ENCODE measurements at regions not wholly inside any gene's neighbourhood (a gene's known extent, or its start where the extent isn't known, plus 50 kb on each side); places are given as distances from the start of the nearest gene placed in this dataset.

GRCh38 chr12:123064366-123064765 is 83.9 kb downstream of the ARL6IP4 start:
- peaks cover 18% of the 10 kb centered on the region for H3K4me1 Mint-ChIP-seq (ENCODE audit: low read depth)
- no peak overlapping the region for H3K27ac Mint-ChIP-seq
- DNase-seq (ENCODE audit: low spot score): no peak
- H3K27me3 Mint-ChIP-seq (ENCODE audit: low read depth): no peaks in the 10 kb centered on the region
- H3K4me3 Mint-ChIP-seq (ENCODE audit: low read depth): no peak overlapping the region
- H3K36me3 Mint-ChIP-seq (ENCODE audit: low read depth): no peaks in the 10 kb centered on the region
- no peaks in the 10 kb centered on the region for H3K9me3 Mint-ChIP-seq
- intact Hi-C loops (cut with micrococcal nuclease): no loop called here

GRCh38 chr12:123063535-123063934 is 83.1 kb downstream of the ARL6IP4 start:
- Mint-ChIP-seq H3K36me3 (ENCODE audit: low read depth) (no peaks in the 10 kb centered on the region), H3K9me3 (no peaks in the 10 kb centered on the region), H3K27ac (no peak overlapping the region), H3K4me1 (ENCODE audit: low read depth) (peaks cover 18% of the 10 kb centered on the region), H3K27me3 (ENCODE audit: low read depth) (no peaks in the 10 kb centered on the region), H3K4me3 (ENCODE audit: low read depth) (no peak overlapping the region)
- intact Hi-C loops (cut with micrococcal nuclease): no loop called here
- no peak for DNase-seq (ENCODE audit: low spot score)

- H3K27ac Mint-ChIP-seq: peak overlapping the region; percentile 54
- intact Hi-C loops (cut with micrococcal nuclease): no loop called here
- no peaks in the 10 kb centered on the region for H3K9me3 Mint-ChIP-seq
- H3K4me3 Mint-ChIP-seq (ENCODE audit: low read depth): no peak overlapping the region
- peaks cover 18% of the 10 kb centered on the region for H3K4me1 Mint-ChIP-seq (ENCODE audit: low read depth)
- H3K27me3 Mint-ChIP-seq (ENCODE audit: low read depth): no peaks in the 10 kb centered on the region
- no peak for DNase-seq (ENCODE audit: low spot score)
- no peaks in the 10 kb centered on the region for H3K36me3 Mint-ChIP-seq (ENCODE audit: low read depth)
Observed at GRCh38 chr12:123062681-123063486, 82.4 kb downstream of the ARL6IP4 start.

- Mint-ChIP-seq H3K9me3 (no peaks in the 10 kb centered on the region), H3K36me3 (ENCODE audit: low read depth) (no peaks in the 10 kb centered on the region), H3K27me3 (ENCODE audit: low read depth) (no peaks in the 10 kb centered on the region), H3K27ac (no peak overlapping the region), H3K4me1 (ENCODE audit: low read depth) (peaks cover 18% of the 10 kb centered on the region), H3K4me3 (ENCODE audit: low read depth) (no peak overlapping the region)
- DNase-seq (ENCODE audit: low spot score): no peak
- intact Hi-C loops (cut with micrococcal nuclease): no loop called here
Observed at GRCh38 chr12:123061441-123062205, 81.1 kb downstream of the ARL6IP4 start.

- no peak overlapping the region for H3K27ac Mint-ChIP-seq
- no peak for DNase-seq (ENCODE audit: low spot score)
- H3K4me3 Mint-ChIP-seq (ENCODE audit: low read depth): no peak overlapping the region
- H3K36me3 Mint-ChIP-seq (ENCODE audit: low read depth): no peaks in the 10 kb centered on the region
- H3K27me3 Mint-ChIP-seq (ENCODE audit: low read depth): no peaks in the 10 kb centered on the region
- intact Hi-C loops (cut with micrococcal nuclease): no loop called here
- H3K9me3 Mint-ChIP-seq: no peaks in the 10 kb centered on the region
- peaks cover 9% of the 10 kb centered on the region for H3K4me1 Mint-ChIP-seq (ENCODE audit: low read depth)
Observed at GRCh38 chr12:123059500-123059899, 79.0 kb downstream of the ARL6IP4 start.

- Mint-ChIP-seq H3K27me3 (ENCODE audit: low read depth) (no peaks in the 10 kb centered on the region), H3K27ac (no peak overlapping the region), H3K9me3 (no peaks in the 10 kb centered on the region), H3K4me1 (ENCODE audit: low read depth) (peaks cover 9% of the 10 kb centered on the region), H3K4me3 (ENCODE audit: low read depth) (no peak overlapping the region), H3K36me3 (ENCODE audit: low read depth) (no peaks in the 10 kb centered on the region)
- intact Hi-C loops (cut with micrococcal nuclease): no loop called here
- no peak for DNase-seq (ENCODE audit: low spot score)
Observed at GRCh38 chr12:123058980-123059379, 78.5 kb downstream of the ARL6IP4 start.

GRCh38 chr12:123058481-123058880 is 78.0 kb downstream of the ARL6IP4 start:
- Mint-ChIP-seq H3K9me3 (no peaks in the 10 kb centered on the region), H3K27ac (no peak overlapping the region), H3K36me3 (ENCODE audit: low read depth) (no peaks in the 10 kb centered on the region), H3K27me3 (ENCODE audit: low read depth) (no peaks in the 10 kb centered on the region), H3K4me3 (ENCODE audit: low read depth) (no peak overlapping the region), H3K4me1 (ENCODE audit: low read depth) (peaks cover 9% of the 10 kb centered on the region)
- no peak for DNase-seq (ENCODE audit: low spot score)
- intact Hi-C loops (cut with micrococcal nuclease): no loop called here

- intact Hi-C loops (cut with micrococcal nuclease): no loop called here
- H3K9me3 Mint-ChIP-seq: no peaks in the 10 kb centered on the region
- H3K36me3 Mint-ChIP-seq (ENCODE audit: low read depth): no peaks in the 10 kb centered on the region
- no peak overlapping the region for H3K4me3 Mint-ChIP-seq (ENCODE audit: low read depth)
- peaks cover 8% of the 10 kb centered on the region for H3K4me1 Mint-ChIP-seq (ENCODE audit: low read depth)
- H3K27me3 Mint-ChIP-seq (ENCODE audit: low read depth): no peaks in the 10 kb centered on the region
- no peak for DNase-seq (ENCODE audit: low spot score)
- H3K27ac Mint-ChIP-seq: no peak overlapping the region
Observed at GRCh38 chr12:123057513-123058265, 77.2 kb downstream of the ARL6IP4 start.

- intact Hi-C loops (cut with micrococcal nuclease): no loop called here
- Mint-ChIP-seq H3K9me3 (no peaks in the 10 kb centered on the region), H3K27me3 (ENCODE audit: low read depth) (no peaks in the 10 kb centered on the region), H3K27ac (no peak overlapping the region), H3K4me3 (ENCODE audit: low read depth) (no peak overlapping the region), H3K4me1 (ENCODE audit: low read depth) (peaks cover 4% of the 10 kb centered on the region), H3K36me3 (ENCODE audit: low read depth) (no peaks in the 10 kb centered on the region)
- no peak for DNase-seq (ENCODE audit: low spot score)
Observed at GRCh38 chr12:123056709-123057108, 76.2 kb downstream of the ARL6IP4 start.

GRCh38 chr12:123056053-123056452 is 75.6 kb downstream of the ARL6IP4 start:
- intact Hi-C loops (cut with micrococcal nuclease): no loop called here
- H3K4me3 Mint-ChIP-seq (ENCODE audit: low read depth): no peak overlapping the region
- DNase-seq (ENCODE audit: low spot score): no peak
- peaks cover 3% of the 10 kb centered on the region for H3K4me1 Mint-ChIP-seq (ENCODE audit: low read depth)
- no peaks in the 10 kb centered on the region for H3K36me3 Mint-ChIP-seq (ENCODE audit: low read depth)
- no peak overlapping the region for H3K27ac Mint-ChIP-seq
- H3K27me3 Mint-ChIP-seq (ENCODE audit: low read depth): no peaks in the 10 kb centered on the region
- no peaks in the 10 kb centered on the region for H3K9me3 Mint-ChIP-seq

- peaks cover 5% of the 10 kb centered on the region for H3K4me1 Mint-ChIP-seq (ENCODE audit: low read depth)
- no peaks in the 10 kb centered on the region for H3K9me3 Mint-ChIP-seq
- no peak for DNase-seq (ENCODE audit: low spot score)
- no peak overlapping the region for H3K27ac Mint-ChIP-seq
- no peaks in the 10 kb centered on the region for H3K36me3 Mint-ChIP-seq (ENCODE audit: low read depth)
- H3K4me3 Mint-ChIP-seq (ENCODE audit: low read depth): no peak overlapping the region
- H3K27me3 Mint-ChIP-seq (ENCODE audit: low read depth): no peaks in the 10 kb centered on the region
- intact Hi-C loops (cut with micrococcal nuclease): no loop called here
Observed at GRCh38 chr12:123055281-123055766, 74.8 kb downstream of the ARL6IP4 start.

- Mint-ChIP-seq H3K9me3 (no peaks in the 10 kb centered on the region), H3K36me3 (ENCODE audit: low read depth) (no peaks in the 10 kb centered on the region), H3K4me1 (ENCODE audit: low read depth) (peaks cover 5% of the 10 kb centered on the region), H3K27me3 (ENCODE audit: low read depth) (no peaks in the 10 kb centered on the region), H3K27ac (no peak overlapping the region), H3K4me3 (ENCODE audit: low read depth) (no peak overlapping the region)
- DNase-seq (ENCODE audit: low spot score): no peak
- intact Hi-C loops (cut with micrococcal nuclease): no loop called here
Observed at GRCh38 chr12:123054371-123054770, 73.9 kb downstream of the ARL6IP4 start.
